Body of pancreas (tissue), 4 donors: ENCODE measurements at regions not wholly inside any gene's neighbourhood (a gene's known extent, or its start where the extent isn't known, plus 50 kb on each side); places are given as distances from the start of the nearest gene placed in this dataset.

Experiments used
- CTCF ChIP-seq, 7 experiments: fragments of 450-650 bp in 4 of 7; fragments of 200-600 bp in 3 of 7; sonication (generic) in 3 of 7; IDR thresholded peaks; one replicate each; pipeline ENCODE4 v1.5.1; 2016 to 2019; ENCODE audit warnings: antibody characterized with exemption in 7 of 7
- POLR2A ChIP-seq, 3 donors: fragments of 450-650 bp; IDR thresholded peaks; one replicate each; pipeline ENCODE4 v1.6.1; 2016; ENCODE audit warnings: antibody characterized with exemption in 3 of 3, mild to moderate bottlenecking in 2 of 3

DNA sequence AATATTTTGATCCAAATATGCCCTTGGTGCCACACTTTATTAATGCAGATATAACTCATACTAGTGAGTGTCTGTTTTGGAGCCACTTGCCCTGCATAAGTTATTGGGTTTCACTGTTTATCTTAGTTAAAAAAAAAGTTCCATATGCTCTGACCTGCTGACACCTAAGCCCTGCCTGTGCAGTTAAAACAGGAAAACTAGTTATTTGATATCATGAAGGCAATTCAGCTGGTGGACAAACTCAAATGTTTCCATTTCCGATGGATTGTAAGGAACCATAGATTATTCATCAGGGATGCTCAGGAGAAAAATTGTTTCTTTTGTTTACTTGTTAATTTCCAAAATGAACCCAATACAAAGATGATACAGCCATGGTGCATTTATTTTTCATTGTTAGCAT is 68.3 kb downstream of the NR2F2 start:
- TF ChIP-seq CTCF (IDR thresholded peaks at IDR 0.05) (no peak), POLR2A (IDR thresholded peaks at IDR 0.05) (no peak)
